Colonic mucosa (tissue), 4 donors: ENCODE measurements at regions not wholly inside any gene's neighbourhood (a gene's known extent, or its start where the extent isn't known, plus 50 kb on each side); places are given as distances from the start of the nearest gene placed in this dataset.

Experiments
- DNase-seq: peaks from one replicate; pipeline ENCODE4 v3.0.0-alpha.2; 2020
- H3K27ac ChIP-seq: fragments of 200-600 bp; one replicate; pipeline ENCODE4 v1.8.0; 2021
- H3K27me3 ChIP-seq: fragments of 200-600 bp; one replicate; pipeline ENCODE4 v1.8.0; 2021
- H3K36me3 ChIP-seq: fragments of 200-600 bp; one replicate; pipeline ENCODE4 v1.8.0; 2021
- H3K4me1 ChIP-seq: fragments of 200-600 bp; one replicate; pipeline ENCODE4 v1.8.0; 2021; ENCODE audit warnings: mild to moderate bottlenecking
- H3K4me3 ChIP-seq: fragments of 200-600 bp; one replicate; pipeline ENCODE4 v1.8.0; 2021
- H3K9ac ChIP-seq, 2 donors: one replicate each; pipeline ENCODE4 v1.7.0; 2013; ENCODE audit warnings: control low read depth in 2 of 2, low read depth in 2 of 2, low read length in 2 of 2
- H3K9me3 ChIP-seq: fragments of 200-600 bp; one replicate; pipeline ENCODE4 v1.8.0; 2021
- intact Hi-C: fragments of 100-400 bp; cut with DNase I; formaldehyde crosslinking; loops from one replicate; pipeline ENCODE4 v1.14.1; 2022
- TF ChIP-seq, protein P1 (sequence below): fragments of 200-600 bp; IDR thresholded peaks from one replicate; pipeline ENCODE4 v1.8.0; 2022; ENCODE audit warnings: antibody characterized with exemption, mild to moderate bottlenecking
- donor health status: healthy.
- donor health status: DM: no; HTN: no; CAD: no.
- donor health status: DM: no; HTN: no; CAD: no.

DNA sequence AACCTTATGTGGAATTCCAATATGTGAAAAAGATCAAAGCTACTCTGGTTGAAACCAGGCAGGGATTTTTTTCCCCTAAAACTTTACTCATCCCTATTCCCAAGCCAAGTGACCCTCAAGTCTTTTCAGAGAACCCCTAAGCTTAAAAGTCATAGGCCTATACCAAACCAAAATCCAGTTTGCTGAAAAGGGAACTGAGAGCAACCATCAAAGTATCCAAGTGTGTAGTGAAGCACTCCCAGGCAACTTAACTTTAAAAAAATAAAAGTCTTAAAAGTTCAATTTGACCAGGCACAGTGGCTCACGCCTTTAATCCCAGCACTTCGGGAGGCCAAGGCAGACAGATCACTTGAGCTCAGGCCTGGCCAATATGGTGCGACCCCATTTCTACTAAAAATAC lies 101.2 kb upstream of the DAAM1 start:
- TF ChIP-seq, protein P1, sequence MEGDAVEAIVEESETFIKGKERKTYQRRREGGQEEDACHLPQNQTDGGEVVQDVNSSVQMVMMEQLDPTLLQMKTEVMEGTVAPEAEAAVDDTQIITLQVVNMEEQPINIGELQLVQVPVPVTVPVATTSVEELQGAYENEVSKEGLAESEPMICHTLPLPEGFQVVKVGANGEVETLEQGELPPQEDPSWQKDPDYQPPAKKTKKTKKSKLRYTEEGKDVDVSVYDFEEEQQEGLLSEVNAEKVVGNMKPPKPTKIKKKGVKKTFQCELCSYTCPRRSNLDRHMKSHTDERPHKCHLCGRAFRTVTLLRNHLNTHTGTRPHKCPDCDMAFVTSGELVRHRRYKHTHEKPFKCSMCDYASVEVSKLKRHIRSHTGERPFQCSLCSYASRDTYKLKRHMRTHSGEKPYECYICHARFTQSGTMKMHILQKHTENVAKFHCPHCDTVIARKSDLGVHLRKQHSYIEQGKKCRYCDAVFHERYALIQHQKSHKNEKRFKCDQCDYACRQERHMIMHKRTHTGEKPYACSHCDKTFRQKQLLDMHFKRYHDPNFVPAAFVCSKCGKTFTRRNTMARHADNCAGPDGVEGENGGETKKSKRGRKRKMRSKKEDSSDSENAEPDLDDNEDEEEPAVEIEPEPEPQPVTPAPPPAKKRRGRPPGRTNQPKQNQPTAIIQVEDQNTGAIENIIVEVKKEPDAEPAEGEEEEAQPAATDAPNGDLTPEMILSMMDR: no peak
- no peak overlapping the region for H3K4me3 ChIP-seq

DNA sequence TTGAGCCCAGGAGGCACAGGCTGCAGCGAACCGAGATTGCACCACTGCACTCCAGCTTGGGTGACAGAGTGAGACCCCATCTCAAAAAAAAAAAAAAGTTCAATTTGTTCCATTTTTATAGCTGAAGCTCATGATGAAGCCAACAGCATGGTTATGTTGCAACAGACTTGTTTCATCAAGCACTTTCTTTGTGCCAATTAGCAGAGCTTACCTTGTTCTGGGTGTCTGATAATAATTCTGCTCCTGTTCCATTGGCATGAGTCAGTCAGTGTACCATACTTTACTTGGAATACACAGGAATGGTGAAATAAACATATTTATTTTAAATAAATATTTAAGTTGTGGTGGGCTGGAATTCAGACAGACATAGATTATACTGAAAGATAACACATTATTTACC lies 100.8 kb upstream of the DAAM1 start:
- intact Hi-C loops: no loop called here
- no peak for DNase-seq
- TF ChIP-seq, protein P1: no peak

More for the DNA sequence above, 101.2 kb upstream of the DAAM1 start:
- no peaks in the 10 kb centered on the region for H3K4me1 ChIP-seq
- H3K9me3 ChIP-seq: no peaks in the 10 kb centered on the region
- no peak overlapping the region for H3K9ac ChIP-seq
- no peaks in the 10 kb centered on the region for H3K27me3 ChIP-seq
- H3K27ac ChIP-seq: no peak overlapping the region
- H3K36me3 ChIP-seq: no peaks in the 10 kb centered on the region
- DNase-seq: no peak
- intact Hi-C loops: no loop called here

DNA sequence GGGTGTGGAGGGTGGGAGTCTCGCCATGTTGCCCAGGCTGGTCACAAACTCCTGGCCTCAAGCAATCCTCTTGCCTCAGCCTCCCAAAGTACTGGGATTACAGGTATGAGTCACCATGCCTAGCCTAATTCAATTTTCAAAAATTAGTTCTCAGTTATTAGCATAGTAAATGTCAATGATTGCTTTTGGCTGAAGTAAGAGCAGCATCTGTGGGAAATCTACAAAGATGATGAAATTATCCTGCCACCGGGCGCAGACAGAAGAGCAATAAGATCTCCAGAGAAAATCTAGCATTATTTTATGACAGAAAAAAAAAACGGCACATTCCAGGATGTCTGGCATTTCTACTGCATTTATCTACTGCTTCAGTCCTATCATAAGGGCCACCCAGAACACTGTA lies 97.9 kb upstream of the DAAM1 start:
- Histone ChIP-seq H3K36me3 (no peaks in the 10 kb centered on the region), H3K9ac (no peak overlapping the region), H3K4me1 (no peaks in the 10 kb centered on the region), H3K4me3 (no peak overlapping the region), H3K9me3 (no peaks in the 10 kb centered on the region), H3K27ac (no peak overlapping the region), H3K27me3 (no peaks in the 10 kb centered on the region)
- intact Hi-C loops: no loop called here
- TF ChIP-seq, protein P1: no peak
- DNase-seq: no peak

More for the DNA sequence above, 100.8 kb upstream of the DAAM1 start:
- H3K9me3 ChIP-seq: no peaks in the 10 kb centered on the region
- H3K27me3 ChIP-seq: no peaks in the 10 kb centered on the region
- no peak overlapping the region for H3K27ac ChIP-seq
- no peak overlapping the region for H3K9ac ChIP-seq
- H3K4me3 ChIP-seq: no peak overlapping the region
- no peaks in the 10 kb centered on the region for H3K36me3 ChIP-seq
- no peaks in the 10 kb centered on the region for H3K4me1 ChIP-seq

GRCh38 chr14:59091404-59091803 lies 97.1 kb upstream of the DAAM1 start:
- Histone ChIP-seq H3K9ac (no peak overlapping the region), H3K4me1 (no peaks in the 10 kb centered on the region), H3K27me3 (no peaks in the 10 kb centered on the region), H3K4me3 (no peak overlapping the region), H3K36me3 (no peaks in the 10 kb centered on the region), H3K9me3 (no peaks in the 10 kb centered on the region), H3K27ac (no peak overlapping the region)
- TF ChIP-seq, protein P1: no peak
- DNase-seq: no peak
- intact Hi-C loops: no loop called here

DNA sequence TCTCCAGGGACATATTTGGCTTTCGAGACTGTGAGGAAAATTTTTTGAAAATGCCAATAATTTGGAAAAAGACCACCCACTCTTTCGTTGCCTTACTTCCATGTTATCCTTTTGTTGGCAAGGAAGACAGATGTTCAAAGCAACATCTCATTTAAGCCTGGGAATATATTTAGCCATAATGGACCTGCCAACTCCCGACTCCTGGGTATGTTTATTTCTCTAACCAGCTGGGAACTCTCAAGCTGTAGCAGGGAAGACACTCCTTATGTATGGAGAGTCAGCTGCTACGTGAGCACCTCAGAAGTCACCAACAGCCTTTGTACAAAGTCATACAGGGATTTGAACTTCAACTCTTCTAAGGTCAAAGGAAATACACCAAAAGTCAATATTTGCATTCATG lies 96.5 kb upstream of the DAAM1 start:
- H3K9ac ChIP-seq: no peak overlapping the region
- H3K27ac ChIP-seq: no peak overlapping the region
- TF ChIP-seq, protein P1: no peak
- H3K36me3 ChIP-seq: no peaks in the 10 kb centered on the region
- intact Hi-C loops: no loop called here
- no peaks in the 10 kb centered on the region for H3K27me3 ChIP-seq
- no peak overlapping the region for H3K4me3 ChIP-seq
- H3K9me3 ChIP-seq: no peaks in the 10 kb centered on the region
- no peak for DNase-seq
- no peaks in the 10 kb centered on the region for H3K4me1 ChIP-seq

GRCh38 chr14:59093902-59094301 lies 94.6 kb upstream of the DAAM1 start:
- no peak overlapping the region for H3K4me3 ChIP-seq
- no peaks in the 10 kb centered on the region for H3K27me3 ChIP-seq
- no peak for DNase-seq
- intact Hi-C loops: no loop called here
- no peaks in the 10 kb centered on the region for H3K4me1 ChIP-seq
- H3K9me3 ChIP-seq: no peaks in the 10 kb centered on the region
- H3K27ac ChIP-seq: no peak overlapping the region
- no peaks in the 10 kb centered on the region for H3K36me3 ChIP-seq
- no peak overlapping the region for H3K9ac ChIP-seq
- TF ChIP-seq, protein P1: no peak
